NCI-H748 treated with DMSO at 0.1 percent for 48 hours (cell line): ENCODE measurements at regions not wholly inside any gene's neighbourhood (a gene's known extent, or its start where the extent isn't known, plus 50 kb on each side); places are given as distances from the start of the nearest gene placed in this dataset.

Source experiments
- DNase-seq: peaks from one replicate; lab custom pipeline; 2025; lab: John Stamatoyannopoulos, UW

DNA sequence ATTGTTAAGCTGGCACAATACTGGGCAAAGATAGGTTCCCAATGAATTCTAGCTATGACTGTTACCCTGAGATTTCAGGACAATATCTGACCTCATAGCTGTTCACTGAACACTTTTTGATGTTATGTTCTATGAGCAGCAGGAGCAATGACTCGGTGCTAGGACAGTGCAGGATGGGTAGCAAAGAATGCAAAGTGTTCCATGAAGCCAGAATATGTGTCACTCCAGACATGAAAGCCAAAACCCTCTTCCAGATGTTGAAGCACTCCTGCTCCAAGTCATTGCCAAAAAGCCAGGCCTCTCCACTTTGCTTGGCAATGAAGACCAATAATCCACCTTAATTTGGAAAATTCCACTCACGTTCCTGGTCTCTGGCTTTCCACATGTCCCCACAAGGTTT, 300.9 kb upstream of the CPEB2 start:
- DNase-seq = no peak

- no peak for DNase-seq
These were observed 300.4 kb upstream of the CPEB2 start for GRCh38 chr4:14701896-14702295.

DNA sequence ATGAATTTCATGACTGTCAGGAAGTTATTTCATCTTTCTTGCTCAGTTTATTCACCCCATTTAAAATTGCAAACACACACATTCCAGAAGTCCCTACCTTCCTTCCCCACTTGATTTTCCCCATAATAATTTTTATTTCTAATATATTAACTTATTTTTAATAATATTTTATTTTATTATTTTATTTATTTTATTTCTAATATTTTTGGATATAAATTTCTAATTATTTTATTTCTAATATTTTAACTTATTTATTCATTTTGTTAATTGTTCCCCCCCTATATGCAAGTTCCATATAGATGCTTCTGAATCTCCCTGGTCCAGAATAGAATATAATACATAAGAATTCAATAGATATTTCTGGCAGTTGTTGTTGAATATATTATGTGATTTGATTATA, 293.7 kb upstream of the CPEB2 start:
- no peak for DNase-seq

- DNase-seq = no peak
These were observed 291.0 kb upstream of the CPEB2 start for GRCh38 chr4:14711259-14711658.

- DNase-seq = peak; percentile 8
These were observed 285.6 kb upstream of the CPEB2 start for GRCh38 chr4:14716691-14717090.

DNA sequence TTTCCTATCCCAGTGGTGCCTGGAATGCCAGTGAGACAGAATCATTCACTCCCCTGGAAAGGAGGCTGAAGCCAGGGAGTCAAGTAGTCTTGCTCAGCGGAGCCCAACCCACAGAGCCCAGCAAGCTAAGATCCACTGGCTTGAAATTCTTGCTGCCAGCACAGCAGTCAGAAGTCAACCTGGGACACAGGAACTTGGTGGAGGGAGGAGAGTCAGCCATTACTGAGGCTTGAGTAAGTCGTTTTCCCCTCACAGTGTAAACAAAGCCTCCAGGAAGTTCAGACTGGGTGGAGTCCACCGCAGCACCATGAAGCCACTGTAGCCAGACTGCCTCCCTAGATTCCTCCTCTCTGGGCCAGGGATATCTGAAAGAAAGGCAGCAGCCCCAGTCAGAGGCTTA, 283.2 kb upstream of the CPEB2 start:
- no peak for DNase-seq

DNA sequence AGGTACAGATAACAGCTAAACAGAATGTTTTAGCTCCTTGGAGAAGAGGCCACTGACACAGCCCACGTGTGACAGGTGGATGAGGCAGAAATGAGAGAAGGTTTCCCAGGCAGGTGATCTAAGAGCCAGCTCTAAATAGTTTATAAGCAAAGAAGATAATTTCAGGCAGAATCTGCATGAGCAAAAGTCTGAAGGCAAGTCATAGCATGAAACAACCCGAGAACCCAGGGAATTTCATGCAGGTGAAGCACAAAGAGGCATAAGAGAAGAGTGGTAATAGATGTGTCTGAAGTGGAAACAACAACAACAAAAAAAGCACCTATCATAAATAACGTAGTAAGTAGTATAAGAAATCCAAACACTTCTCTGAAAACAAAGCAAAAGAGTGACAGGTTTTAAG, 275.8 kb upstream of the CPEB2 start:
- DNase-seq = no peak

DNA sequence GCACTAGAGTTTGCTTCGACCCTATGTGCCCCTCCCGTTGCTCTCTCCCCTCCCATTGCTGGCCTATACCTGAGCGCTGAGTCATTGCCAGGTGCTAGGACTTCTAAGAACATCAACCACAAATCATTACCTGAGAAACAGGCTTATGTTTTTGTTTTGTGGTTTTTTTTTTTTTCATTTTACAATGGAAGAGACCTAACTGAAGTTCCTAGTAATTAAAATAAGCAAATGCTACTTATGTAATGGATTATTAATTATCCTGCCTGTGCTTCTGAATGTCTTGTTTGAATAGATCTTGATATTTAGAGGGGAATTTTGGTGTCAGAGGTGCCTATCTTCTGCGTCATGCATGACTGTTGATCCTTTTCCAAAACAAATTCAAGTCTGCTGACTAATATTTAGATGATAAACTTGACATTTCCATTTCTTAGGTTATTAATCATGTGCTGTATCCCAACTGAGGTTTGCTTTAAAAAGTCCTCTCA, 275.4 kb upstream of the CPEB2 start:
- DNase-seq = no peak

DNA sequence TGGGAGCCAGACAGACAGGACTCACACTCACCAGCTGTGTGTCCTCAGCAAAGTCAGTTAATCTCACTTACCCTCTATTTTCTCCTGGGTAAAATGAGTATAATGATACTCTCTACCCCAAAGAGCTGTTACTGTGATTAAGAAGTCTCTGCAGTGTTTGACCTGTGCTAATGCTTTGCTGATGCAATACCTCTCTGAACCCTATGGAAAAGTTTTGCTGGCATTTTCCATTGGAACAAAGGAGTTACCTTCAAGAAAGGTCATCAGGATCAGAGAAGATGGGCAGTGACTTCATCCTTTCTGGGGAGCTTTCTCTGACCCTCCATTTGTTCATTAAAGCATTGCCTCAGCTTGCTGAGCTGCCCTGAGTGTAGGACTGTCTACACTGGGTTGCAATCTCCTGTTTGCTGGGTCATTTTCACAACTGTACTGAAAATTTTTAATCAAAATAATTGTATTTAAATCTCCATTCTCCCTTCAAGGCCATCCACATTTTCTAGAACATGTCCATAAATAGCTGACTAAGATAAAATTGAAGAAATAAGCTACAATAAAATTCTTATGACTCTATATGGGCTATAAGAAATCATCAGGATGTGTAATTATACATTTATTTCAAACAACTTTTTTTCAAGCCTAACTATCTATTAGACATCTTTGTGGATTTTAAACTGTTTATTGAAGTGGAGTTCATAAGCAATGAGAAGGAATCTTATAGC, 272.8 kb upstream of the CPEB2 start:
- no peak for DNase-seq

GRCh38 chr4:14742054-14742453, 260.2 kb upstream of the CPEB2 start:
- no peak for DNase-seq

- no peak for DNase-seq
These were observed 259.1 kb upstream of the CPEB2 start for GRCh38 chr4:14743172-14743571.

DNA sequence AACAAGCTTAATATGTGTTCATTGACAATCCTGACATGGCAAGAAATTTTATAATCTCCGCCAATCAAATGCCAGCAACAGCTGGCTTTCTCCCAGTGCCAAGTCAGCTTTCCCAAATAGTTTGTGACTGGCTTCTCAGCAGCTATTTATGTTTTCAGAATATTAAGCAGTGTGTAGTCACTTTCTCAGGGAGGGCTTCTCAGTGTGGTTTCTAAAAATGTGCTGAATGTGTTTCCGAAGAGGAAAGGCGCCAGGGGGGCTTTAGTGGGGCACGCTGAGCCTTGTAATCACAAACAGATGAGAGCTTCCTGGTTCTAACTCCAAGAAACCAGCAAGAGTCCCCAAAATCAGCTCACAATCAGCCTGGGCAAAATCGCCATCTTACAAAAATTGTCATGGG, 258.7 kb upstream of the CPEB2 start:
- no peak for DNase-seq

DNA sequence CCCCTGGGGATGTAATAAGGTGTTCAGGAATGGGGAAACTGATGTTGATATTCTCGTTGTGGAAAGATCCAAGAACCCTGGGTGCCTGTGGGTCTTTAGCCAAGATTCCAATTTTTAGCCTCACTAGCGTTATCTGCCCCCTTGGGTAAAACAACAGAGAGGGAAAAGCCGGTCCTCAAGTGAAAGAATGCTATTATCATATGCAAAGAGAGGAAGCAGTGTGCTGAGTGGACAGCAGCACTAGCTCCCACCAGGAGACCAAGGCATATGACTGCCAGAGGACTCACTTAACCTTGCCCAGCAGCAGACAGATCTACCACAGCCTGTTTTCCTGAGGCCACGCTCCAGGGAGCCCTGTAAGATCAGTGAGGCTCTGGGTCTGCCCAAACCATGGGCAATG, 257.9 kb upstream of the CPEB2 start:
- DNase-seq = no peak

- DNase-seq = peak; percentile 34
These were observed 252.4 kb upstream of the CPEB2 start for GRCh38 chr4:14749910-14750309.

- DNase-seq = no peak
These were observed 249.8 kb upstream of the CPEB2 start for GRCh38 chr4:14752341-14753046.

GRCh38 chr4:14767142-14767541, 235.1 kb upstream of the CPEB2 start:
- no peak for DNase-seq

DNA sequence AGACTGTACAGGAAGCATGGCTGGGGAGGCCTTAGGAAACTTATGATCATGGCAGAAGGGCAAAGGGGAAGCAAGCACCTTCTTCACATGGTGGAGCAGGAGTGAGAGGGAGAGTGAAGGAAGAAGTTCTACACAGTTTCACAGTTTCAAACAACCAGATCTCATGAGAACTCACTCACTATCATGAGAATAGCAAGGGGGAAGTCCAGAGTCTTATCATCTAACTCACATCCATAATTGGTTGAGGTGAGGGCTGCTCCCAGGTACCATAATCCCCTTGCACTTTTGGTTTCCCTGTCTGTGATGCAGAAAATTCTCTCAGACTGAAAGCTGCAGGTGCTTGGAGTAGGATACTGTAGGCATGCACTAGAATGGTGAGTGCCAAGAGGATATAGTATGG, 233.8 kb upstream of the CPEB2 start:
- no peak for DNase-seq

- no peak for DNase-seq
These were observed 232.3 kb upstream of the CPEB2 start for GRCh38 chr4:14769993-14770392.

GRCh38 chr4:14771094-14771493, 231.2 kb upstream of the CPEB2 start:
- DNase-seq = no peak

- no peak for DNase-seq
These were observed 230.6 kb upstream of the CPEB2 start for GRCh38 chr4:14771504-14772175.

GRCh38 chr4:14772388-14772787, 229.9 kb upstream of the CPEB2 start:
- no peak for DNase-seq

- DNase-seq = no peak
These were observed 219.0 kb upstream of the CPEB2 start for GRCh38 chr4:14783011-14783877.
